ENCODE measurements at regions not wholly inside any gene's neighbourhood (a gene's known extent, or its start where the extent isn't known, plus 50 kb on each side); places are given as distances from the start of the nearest gene placed in this dataset.
A peak's percentile ranks its signal among the peaks of the same experiment; 100 is the strongest.
"Not testable (repeated sequence)": the region's sequence is repeated elsewhere in the genome, so short reads cannot be mapped to it uniquely, and the experiment has no call there.

- DNase-seq = no peak
Observed at GRCh38 chr6:69466979-69467570, 329.7 kb downstream of the LMBRD1 start.

- no peak for DNase-seq
Observed at GRCh38 chr6:69465866-69466265, 330.9 kb downstream of the LMBRD1 start.

- DNase-seq = peak; percentile 78
Observed at GRCh38 chr6:69456086-69456485, 340.7 kb downstream of the LMBRD1 start.

- DNase-seq = not testable (repeated sequence)
Observed at GRCh38 chr6:69454619-69455018, 342.2 kb downstream of the LMBRD1 start.

GRCh38 chr6:69450493-69450892, 346.3 kb downstream of the LMBRD1 start:
- not testable (repeated sequence) for DNase-seq

GRCh38 chr6:69449887-69450286, 346.9 kb downstream of the LMBRD1 start:
- DNase-seq = no peak

Measured in NCI-H345 (cell line).